ENCODE measurements at regions not wholly inside any gene's neighbourhood (a gene's known extent, or its start where the extent isn't known, plus 50 kb on each side); places are given as distances from the start of the nearest gene placed in this dataset.
A peak's percentile ranks its signal among the peaks of the same experiment; 100 is the strongest.

GRCh38 chr1:25022361-25023189 lies 92.5 kb upstream of the RUNX3 start:
- Histone ChIP-seq H3K9ac (ENCODE audit: extremely low read depth, insufficient read length, low read length) (no peak overlapping the region), H3K4me2 (ENCODE audit: insufficient read depth, insufficient read length, low read length) (no peak overlapping the region)
- peak overlapping the region in 2 of 3 experiments; percentile 65 to 79; a peak in 3 of 7 replicates for H3K27ac Mint-ChIP-seq

More at GRCh38 chr1:25022361-25023189, 92.5 kb upstream of the RUNX3 start:
- no peaks in the 10 kb centered on the region for H3K79me2 ChIP-seq (ENCODE audit: insufficient read depth, low read length)
- no peak overlapping the region for H3K18ac ChIP-seq (ENCODE audit: insufficient read length, low read depth, low read length)
- no peak overlapping the region for H4K91ac ChIP-seq (ENCODE audit: insufficient read length, low read depth, low read length)
- WGBS (ENCODE audit: extremely low coverage, insufficient read length, low lambda C conversion rate), result no CpG with 5 or more reads among the region's 20 CpGs
- no peak overlapping the region for H2BK5ac ChIP-seq (ENCODE audit: insufficient read length, low read length)
- no peak overlapping the region for H2BK120ac ChIP-seq (ENCODE audit: low read depth, low read length, poor library complexity, severe bottlenecking)
- no peak overlapping the region for H3K23ac ChIP-seq (ENCODE audit: insufficient read length, low read depth, low read length)
- Mint-ChIP-seq H3K4me1 (peaks cover 26 to 33% of the 10 kb centered on the region in 2 experiments), H3K4me3 (no peak overlapping the region), H3K27me3 (ENCODE audit: low read depth) (no peaks in the 10 kb centered on the region; the same call in 1 of the 2 replicates), H3K36me3 (ENCODE audit: insufficient read depth in 1 of 3, low read depth in 3 of 3) (no peaks in the 10 kb centered on the region; a peak in 1 of 7 replicates), H3K9me3 (peaks cover 0 to 6% of the 10 kb centered on the region in 2 experiments; a peak in 2 of 5 replicates)
- peaks cover 3% of the 10 kb centered on the region; the same call in 1 of the 2 replicates for H3K4me1 ChIP-seq (ENCODE audit: insufficient read depth, low read length)
- TF ChIP-seq CTCF (conservative IDR thresholded peaks at IDR 0.05), result no peak
- H3K23me2 ChIP-seq (ENCODE audit: insufficient read length, low read depth, low read length, poor library complexity, severe bottlenecking), result no peaks in the 10 kb centered on the region
- no peaks in the 10 kb centered on the region for H3K9me3 ChIP-seq (ENCODE audit: control insufficient read depth, low read depth, low read length)
- peak; percentile 59 for DNase-seq
- no peak overlapping the region for H3K14ac ChIP-seq (ENCODE audit: insufficient read depth, low read length)
- no peak overlapping the region for H4K5ac ChIP-seq (ENCODE audit: insufficient read length, low read depth, low read length)
- H3K27me3 ChIP-seq (ENCODE audit: insufficient read depth, low read length), result no peaks in the 10 kb centered on the region
- H2BK20ac ChIP-seq (ENCODE audit: low read depth, low read length, poor library complexity, severe bottlenecking), result no peak overlapping the region
- H4K20me1 ChIP-seq (ENCODE audit: control insufficient read depth, insufficient read depth, insufficient read length), result no peaks in the 10 kb centered on the region
- H2AFZ ChIP-seq (ENCODE audit: low read length), result no peak overlapping the region
- no peaks in the 10 kb centered on the region for H3K79me1 ChIP-seq (ENCODE audit: insufficient read depth, low read depth, low read length, poor library complexity, severe bottlenecking)
- H2BK15ac ChIP-seq (ENCODE audit: low read depth, low read length), result no peak overlapping the region
- no peak overlapping the region for H3K56ac ChIP-seq (ENCODE audit: insufficient read length, low read depth, low read length)
- H3T11ph ChIP-seq (ENCODE audit: low read length), result no peak overlapping the region
- H2AK5ac ChIP-seq (ENCODE audit: insufficient read length, low read length), result no peak overlapping the region
- no peak overlapping the region for H3K4ac ChIP-seq (ENCODE audit: low read depth, low read length)
- no peak overlapping the region for H4K8ac ChIP-seq (replicated peaks; ENCODE audit: insufficient read length, low read depth, low read length)
- no peak overlapping the region for H3K27ac ChIP-seq (ENCODE audit: insufficient read length, low read depth, low read length)
- no peak overlapping the region for H2BK12ac ChIP-seq (ENCODE audit: insufficient read length, low read depth, low read length)

All from H9 (cell line).